ENCODE measurements at regions not wholly inside any gene's neighbourhood (a gene's known extent, or its start where the extent isn't known, plus 50 kb on each side); places are given as distances from the start of the nearest gene placed in this dataset.

- no peaks in the 10 kb centered on the region for H3K36me3 Mint-ChIP-seq (ENCODE audit: low read depth)
- no peaks in the 10 kb centered on the region for H3K9me3 Mint-ChIP-seq
- no peak for TF ChIP-seq CTCF (conservative IDR thresholded peaks at IDR 0.05)
- no peaks in the 10 kb centered on the region for H3K27me3 Mint-ChIP-seq (ENCODE audit: low read depth)
- no peak overlapping the region for H3K4me3 Mint-ChIP-seq
- DNase-seq (ENCODE audit: low read depth, low spot score), result no peak
- H3K4me1 Mint-ChIP-seq, result peaks cover 19% of the 10 kb centered on the region
- no peak overlapping the region for H3K27ac Mint-ChIP-seq (ENCODE audit: unreplicated experiment)
Observed at GRCh38 chr19:28500982-28501630, 711.8 kb downstream of the UQCRFS1 start.

GRCh38 chr19:28500296-28500695 lies 712.7 kb downstream of the UQCRFS1 start:
- no peak overlapping the region for H3K4me3 Mint-ChIP-seq
- H3K27me3 Mint-ChIP-seq (ENCODE audit: low read depth), result no peaks in the 10 kb centered on the region
- H3K36me3 Mint-ChIP-seq (ENCODE audit: low read depth), result no peaks in the 10 kb centered on the region
- H3K4me1 Mint-ChIP-seq, result peaks cover 19% of the 10 kb centered on the region
- no peak overlapping the region for H3K27ac Mint-ChIP-seq (ENCODE audit: unreplicated experiment)
- H3K9me3 Mint-ChIP-seq, result no peaks in the 10 kb centered on the region
- no peak for TF ChIP-seq CTCF (conservative IDR thresholded peaks at IDR 0.05)
- no peak for DNase-seq (ENCODE audit: low read depth, low spot score)

GRCh38 chr19:28498404-28498976 lies 714.5 kb downstream of the UQCRFS1 start:
- no peak for DNase-seq (ENCODE audit: low read depth, low spot score)
- H3K4me1 Mint-ChIP-seq, result peaks cover 34% of the 10 kb centered on the region
- H3K36me3 Mint-ChIP-seq (ENCODE audit: low read depth), result no peaks in the 10 kb centered on the region
- no peaks in the 10 kb centered on the region for H3K9me3 Mint-ChIP-seq
- no peak overlapping the region for H3K27ac Mint-ChIP-seq (ENCODE audit: unreplicated experiment)
- H3K4me3 Mint-ChIP-seq, result no peak overlapping the region
- H3K27me3 Mint-ChIP-seq (ENCODE audit: low read depth), result no peaks in the 10 kb centered on the region
- TF ChIP-seq CTCF (conservative IDR thresholded peaks at IDR 0.05), result no peak

- TF ChIP-seq CTCF (conservative IDR thresholded peaks at IDR 0.05), result no peak
- H3K27me3 Mint-ChIP-seq (ENCODE audit: low read depth), result no peaks in the 10 kb centered on the region
- H3K4me3 Mint-ChIP-seq, result no peak overlapping the region
- no peaks in the 10 kb centered on the region for H3K36me3 Mint-ChIP-seq (ENCODE audit: low read depth)
- no peak for DNase-seq (ENCODE audit: low read depth, low spot score)
- no peaks in the 10 kb centered on the region for H3K9me3 Mint-ChIP-seq
- no peak overlapping the region for H3K27ac Mint-ChIP-seq (ENCODE audit: unreplicated experiment)
- H3K4me1 Mint-ChIP-seq, result peaks cover 32% of the 10 kb centered on the region
Observed at GRCh38 chr19:28497887-28498286, 715.1 kb downstream of the UQCRFS1 start.

GRCh38 chr19:28497137-28497536 lies 715.8 kb downstream of the UQCRFS1 start:
- Mint-ChIP-seq H3K36me3 (ENCODE audit: low read depth) (no peaks in the 10 kb centered on the region), H3K4me1 (peaks cover 36% of the 10 kb centered on the region), H3K27me3 (ENCODE audit: low read depth) (no peaks in the 10 kb centered on the region), H3K9me3 (no peaks in the 10 kb centered on the region), H3K27ac (ENCODE audit: unreplicated experiment) (no peak overlapping the region), H3K4me3 (no peak overlapping the region)
- no peak for DNase-seq (ENCODE audit: low read depth, low spot score)
- no peak for TF ChIP-seq CTCF (conservative IDR thresholded peaks at IDR 0.05)
